IPS-NIHi7 (cell line): ENCODE measurements at regions not wholly inside any gene's neighbourhood (a gene's known extent, or its start where the extent isn't known, plus 50 kb on each side); places are given as distances from the start of the nearest gene placed in this dataset.
A peak's percentile ranks its signal among the peaks of the same experiment; 100 is the strongest.

Experiments
- DNase-seq: peaks from one replicate; pipeline ENCODE4 v3.0.0; 2012; ENCODE audit warnings: mixed read lengths; ENCODE audit errors: extremely low spot score

DNA sequence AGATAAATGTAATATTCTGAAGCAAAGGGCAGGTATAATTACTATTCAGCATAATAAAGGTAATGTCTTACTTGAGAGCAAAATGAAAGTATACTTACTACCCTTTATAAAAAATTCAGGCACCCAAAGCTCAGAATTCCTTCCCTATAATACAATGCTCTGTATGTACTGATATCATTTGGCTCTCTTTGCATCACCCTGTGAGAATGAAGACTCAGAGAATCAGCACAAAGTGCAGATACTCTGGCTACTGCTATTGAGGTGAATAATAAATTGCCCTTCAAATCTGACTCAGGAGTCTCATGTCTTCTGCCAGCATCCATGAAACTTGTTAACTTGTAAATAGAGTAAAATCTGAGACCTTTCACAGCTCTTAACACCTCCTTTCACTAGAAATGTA, 108.5 kb upstream of the KCTD3 start:
- no peak for DNase-seq

DNA sequence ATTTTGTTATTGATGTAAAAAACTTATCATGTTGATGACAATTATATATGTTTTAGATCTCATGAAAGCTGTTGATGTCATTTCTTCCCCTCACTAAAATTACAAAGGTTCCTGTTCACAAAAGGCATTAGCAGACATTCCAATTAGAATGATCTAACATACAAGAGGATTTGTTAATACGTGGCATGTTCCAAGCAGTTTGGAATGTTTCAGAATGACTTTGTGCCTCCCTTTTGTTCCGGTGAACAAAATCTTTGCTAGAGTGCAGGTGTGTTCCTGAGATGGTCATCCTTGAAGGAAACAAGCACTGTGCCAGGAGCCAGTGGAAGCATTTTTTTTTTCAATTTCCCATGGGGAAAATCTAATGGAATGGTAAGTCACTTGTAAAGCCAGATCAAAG, 108.0 kb upstream of the KCTD3 start:
- DNase-seq: no peak

DNA sequence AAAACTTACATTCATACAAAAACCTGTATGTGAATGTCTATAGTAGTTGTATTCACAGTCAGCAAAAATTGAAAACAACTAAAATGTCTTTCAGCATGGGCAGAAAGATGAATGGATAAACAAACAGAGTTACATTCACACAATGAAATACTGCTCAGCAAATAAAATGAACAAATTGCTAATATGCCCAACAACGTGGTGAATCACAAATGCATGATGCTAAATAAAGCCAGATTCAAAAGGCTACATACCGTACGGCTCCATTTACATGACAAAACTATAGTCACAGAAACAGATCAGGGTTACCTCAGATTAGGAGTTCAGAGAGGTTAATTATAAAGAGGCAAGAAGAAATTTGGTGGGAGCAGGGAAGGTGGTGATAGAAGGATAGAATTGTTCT, 100.7 kb upstream of the KCTD3 start:
- no peak for DNase-seq

DNA sequence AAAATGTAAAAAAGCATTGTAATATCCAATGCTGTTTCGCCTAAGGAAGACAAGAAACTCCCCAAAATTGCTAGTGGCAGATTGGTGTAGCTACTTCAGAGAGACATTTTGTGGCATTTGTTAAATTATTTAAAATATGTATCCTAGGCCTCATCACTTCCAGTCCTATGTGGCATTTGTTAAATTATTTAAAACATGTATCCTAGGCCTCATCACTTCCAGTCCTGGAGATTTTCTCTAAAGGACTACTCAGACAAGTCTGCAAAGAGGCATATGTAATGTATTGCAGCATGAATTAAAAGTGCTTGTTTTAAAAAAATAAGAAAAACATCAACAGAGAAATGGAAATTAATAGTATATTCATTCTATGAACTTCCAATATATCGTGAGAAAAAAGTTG, 95.6 kb upstream of the KCTD3 start:
- DNase-seq: no peak

DNA sequence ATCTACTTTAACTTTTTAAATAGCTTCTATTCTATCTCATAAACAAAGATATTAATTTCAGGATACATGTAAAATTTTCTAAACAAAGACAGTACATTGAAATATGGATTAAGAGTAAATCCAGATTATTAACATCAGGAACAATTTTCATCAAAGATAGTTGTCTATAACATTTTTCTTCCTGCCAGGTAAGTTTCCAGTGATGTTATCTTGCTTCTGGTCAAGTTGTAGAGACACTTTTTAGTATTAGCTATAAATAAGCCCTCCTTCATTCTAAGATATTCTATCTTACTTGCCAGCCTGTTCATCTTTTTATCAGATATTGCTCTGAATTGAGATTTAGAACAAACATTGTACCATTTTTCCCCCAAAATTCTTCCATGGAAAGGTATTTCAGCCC, 94.4 kb upstream of the KCTD3 start:
- DNase-seq: no peak

DNA sequence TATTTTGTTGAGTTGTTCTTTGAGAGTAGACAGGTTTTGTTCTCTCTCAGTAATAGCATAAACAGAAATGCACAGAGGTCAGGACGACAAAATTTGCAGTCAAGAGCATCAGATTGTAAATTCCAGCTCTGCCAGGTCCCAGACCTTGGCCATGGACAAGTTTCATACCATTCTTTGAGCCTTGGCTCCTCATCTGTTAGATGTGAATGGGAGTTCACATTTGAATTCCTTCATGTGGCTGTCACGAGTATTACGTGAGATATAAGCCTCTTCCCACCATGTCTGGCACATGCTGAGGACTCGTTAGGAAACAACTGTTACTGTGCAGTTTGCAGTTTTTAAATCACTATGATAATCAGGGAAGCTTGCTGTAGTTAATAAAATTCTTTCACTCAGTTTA, 93.2 kb upstream of the KCTD3 start:
- no peak for DNase-seq

DNA sequence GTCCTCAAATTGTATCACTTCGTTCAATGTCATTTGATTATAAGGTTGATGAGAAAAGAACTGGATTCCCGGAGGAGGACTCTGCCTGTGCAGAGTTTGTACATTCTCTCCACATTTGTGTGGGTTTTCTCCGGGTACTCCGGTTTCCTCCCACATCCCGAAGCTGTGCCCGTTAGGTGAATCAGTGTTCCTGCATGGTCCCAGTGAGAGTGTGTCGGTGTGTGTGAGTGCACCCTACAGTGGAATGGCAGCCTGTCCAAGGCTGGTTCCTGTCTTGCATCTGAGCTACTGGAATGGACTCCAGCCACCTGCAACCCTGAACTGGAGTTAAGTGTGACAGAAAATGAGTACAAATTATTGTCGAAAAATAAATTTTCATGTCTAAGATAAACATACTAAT, 92.2 kb upstream of the KCTD3 start:
- DNase-seq: no peak

DNA sequence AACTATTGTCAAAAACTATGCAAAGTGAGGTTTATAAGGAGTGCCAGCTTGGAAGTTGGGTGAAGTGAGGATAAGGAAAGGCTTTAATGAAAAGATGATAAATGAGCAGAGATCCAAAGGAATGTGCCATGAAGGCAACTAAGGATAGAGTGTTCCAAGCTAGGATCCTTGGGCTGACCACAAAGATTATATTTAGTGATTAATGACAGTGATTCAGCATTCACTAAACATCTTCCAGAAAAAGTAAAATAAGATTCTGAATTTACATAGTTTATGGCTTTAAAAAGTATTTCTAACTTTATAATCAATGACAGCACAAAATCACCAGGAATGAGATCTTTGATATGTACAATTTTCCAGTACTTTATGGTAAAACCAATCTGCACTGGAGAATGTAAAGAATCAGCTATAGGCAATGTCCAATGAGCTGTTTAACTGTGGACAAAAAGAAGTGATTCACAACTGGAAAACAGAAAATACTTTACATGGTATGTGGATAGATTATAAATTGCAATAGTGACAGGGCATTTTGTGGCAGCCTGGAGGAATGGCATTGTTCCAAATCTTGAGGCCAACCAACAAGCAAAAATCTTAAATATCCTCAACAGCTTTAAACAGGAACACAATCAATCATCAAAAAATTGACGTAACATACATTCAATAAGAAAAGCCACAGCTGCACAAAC, 91.2 kb upstream of the KCTD3 start:
- no peak for DNase-seq

DNA sequence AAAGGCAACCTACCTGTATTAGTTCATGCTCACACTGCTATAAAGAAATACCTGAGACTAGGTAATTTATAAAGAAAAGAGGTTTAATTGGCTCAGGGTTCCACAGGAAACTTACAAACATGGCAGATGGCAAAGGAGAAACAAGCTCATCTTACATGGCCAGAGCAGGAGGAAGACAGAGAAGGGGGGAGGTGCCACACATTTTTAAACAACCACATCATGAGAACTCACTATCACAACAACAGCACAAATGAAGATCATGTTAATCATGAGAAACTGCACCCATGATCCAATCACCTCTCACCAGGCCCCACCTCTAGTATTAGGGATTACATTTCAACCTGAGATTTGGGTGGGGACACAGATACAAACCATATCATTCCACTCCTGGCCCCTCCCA, 90.6 kb upstream of the KCTD3 start:
- no peak for DNase-seq

DNA sequence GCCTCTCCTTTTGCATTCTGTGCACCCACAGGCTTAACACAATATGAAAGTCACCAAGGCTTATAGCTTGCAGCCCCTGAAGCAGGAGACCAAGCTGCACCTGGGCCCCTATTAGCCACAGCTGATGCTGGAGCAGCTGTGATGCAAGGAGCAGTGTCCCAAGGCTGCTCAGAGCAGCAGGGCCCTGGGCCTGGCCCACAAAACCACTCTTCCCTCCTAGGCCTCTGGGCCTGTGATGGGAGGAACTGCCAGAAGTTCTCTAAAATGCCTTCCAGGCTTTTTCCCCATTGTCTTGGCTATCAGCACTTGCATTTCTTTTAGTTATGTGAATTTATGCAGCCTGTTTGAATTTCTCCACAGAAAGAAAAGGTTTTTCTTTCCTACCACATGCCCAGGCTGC, 89.5 kb upstream of the KCTD3 start:
- DNase-seq: no peak

DNA sequence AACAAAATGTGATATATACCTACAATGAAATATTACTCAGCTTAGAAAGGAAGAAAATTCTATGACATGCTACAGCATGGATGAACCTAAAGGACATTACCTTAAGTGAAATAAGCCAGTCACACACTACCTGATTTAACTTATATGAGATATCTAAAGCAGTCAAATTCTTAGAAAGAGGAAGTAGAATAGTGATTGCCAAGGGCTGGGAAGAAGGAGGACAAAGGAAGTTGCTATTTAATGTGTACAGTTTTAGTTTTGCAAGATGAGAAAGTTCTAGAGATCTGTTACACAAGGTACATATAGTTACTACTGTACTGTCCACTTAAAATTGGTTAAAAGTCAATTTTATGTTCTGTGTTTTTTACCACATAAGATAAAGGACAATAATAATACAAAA, 87.5 kb upstream of the KCTD3 start:
- DNase-seq: no peak

DNA sequence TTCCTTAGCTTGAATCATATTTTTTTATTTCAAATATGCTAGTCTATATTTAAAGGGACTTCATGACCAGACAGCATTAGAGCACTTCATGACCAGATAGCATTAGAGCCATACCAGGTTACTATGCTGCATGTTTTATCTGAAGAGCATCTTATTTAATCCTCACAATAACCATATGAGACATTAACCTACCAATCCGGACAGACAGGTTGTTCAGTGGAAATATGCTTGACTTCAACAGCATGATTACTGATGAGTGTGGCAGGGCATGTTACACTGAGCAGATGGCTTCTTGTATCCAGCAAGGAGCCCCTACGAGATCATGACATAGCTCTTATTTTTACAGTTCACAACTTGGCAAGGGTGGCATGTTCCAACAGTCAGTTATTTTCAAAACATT, 85.0 kb upstream of the KCTD3 start:
- no peak for DNase-seq

DNA sequence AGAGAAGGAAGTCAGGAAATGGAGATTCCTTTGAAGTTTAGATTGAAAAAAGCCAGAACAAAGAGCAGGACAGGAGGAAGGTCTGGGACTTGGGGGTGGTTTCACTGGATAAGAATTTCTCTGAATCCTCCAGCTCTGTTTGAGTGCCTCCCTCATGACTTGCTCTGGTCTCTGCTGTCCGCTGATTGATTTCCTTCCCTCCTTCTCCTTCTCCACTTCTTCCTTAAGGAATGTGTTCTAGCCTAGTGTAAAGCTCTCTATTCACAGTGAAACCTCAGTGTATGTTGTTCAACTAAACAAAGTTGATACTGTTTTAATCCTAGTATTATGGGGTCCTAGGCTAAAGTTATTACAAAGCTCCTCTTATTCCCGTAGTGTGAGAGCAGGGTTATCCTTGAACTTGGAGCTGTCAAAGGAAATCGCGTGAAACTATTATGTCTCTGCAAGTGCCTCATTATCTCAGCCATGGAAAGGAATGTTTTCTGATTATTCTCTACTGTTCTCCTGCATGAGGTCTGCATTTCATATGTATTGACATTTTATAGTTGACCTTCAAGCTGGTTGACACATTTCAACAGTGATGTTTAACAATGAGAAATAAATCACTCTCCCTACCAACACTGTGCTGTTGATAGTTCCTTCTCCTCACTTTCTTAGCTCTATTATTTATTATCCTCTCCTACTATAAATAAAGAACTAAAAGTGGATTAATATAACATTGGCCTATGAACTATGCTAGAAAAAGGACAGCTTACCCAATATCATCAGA, 82.7 kb upstream of the KCTD3 start:
- peak; percentile 19 for DNase-seq

DNA sequence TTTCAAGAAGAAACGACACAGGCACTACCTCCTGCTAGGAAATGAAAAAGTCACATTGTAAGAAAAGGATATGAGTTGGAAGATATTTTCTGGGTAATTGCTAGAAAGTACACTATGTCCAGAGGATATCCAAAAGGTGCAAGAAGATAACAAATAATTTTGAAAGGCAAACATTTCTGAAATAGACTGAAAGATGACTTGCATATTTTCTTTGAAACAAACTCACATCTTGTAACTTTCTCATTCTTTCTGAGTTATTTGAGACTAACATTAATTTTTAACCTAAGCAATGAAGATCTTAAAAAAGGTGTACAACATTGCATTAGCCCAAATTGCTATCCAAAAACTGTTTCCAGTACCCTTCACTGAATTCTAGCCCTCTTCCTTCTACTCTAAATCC, 79.6 kb upstream of the KCTD3 start:
- no peak for DNase-seq

DNA sequence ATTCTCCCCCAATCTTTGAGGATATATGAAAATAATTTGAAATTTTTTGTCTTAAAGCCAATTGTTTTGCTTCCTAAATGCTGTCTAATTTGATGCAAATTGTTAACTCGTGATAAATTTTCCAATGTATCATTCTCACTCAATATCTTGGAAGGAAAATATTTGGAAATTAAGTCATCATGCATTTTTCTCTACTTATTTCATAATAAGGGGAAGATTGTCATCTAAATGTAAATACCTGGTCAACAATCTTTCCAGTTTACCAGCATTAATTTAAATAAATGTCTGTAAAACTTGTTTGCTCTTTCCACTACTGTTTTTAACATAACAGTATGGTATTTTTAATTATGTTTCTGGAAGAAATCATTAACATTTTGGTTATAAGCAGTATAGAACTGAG, 78.3 kb upstream of the KCTD3 start:
- no peak for DNase-seq

DNA sequence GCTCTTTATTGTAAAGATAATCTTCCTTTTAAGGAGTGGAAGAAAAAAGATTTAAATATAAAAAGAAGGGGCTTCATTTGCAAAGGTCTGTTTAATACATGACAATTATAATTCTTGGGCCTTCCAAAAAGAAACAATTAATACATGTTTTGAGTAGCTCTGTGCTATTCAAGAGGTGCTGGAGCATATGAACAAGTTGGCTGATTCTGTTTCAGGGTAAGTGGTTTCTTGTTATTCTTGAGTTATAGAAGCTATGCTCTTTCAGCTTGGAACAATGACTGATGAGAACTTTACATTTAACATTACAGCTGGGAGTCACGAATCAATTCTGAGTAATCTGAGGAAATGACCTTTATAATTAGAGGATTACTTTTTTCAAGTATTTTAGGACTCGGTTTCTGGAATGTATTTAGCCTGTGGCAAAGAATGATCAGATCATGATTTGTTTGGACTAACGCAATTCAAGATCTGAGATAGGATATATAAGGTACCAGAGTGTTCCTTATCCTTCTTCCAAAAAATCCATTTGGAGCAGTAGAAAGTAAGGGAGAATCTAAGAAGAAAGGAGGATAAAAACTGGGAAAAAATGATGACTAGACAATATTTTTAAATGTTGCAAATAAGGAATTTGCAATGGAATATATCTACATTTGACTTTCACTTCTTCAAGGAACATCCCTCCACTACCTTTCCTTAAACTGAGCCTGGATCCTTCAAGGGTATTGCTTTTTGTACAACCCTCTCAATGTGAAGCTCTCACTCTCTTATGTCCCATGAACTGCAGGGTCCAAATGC, 77.1 kb upstream of the KCTD3 start:
- DNase-seq: no peak

DNA sequence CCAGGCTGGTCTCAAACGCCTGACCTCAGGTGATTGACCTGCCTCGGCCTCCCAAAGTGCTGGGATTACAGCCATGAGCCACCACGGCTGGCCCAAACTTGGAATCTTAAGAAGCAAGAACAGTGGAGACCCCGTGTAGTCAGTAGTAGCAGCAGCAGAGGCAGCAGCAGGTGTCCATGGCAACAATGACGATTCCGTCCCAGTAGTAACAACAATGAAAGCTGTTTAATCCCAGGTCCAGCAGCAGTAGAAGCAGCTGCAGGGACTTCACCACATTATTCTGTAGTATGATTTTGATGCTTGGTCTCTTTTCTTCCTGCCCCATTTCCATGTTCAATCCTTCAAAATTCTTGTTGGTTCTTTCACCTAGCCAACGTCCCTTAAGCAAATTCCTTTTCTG, 69.6 kb upstream of the KCTD3 start:
- no peak for DNase-seq

DNA sequence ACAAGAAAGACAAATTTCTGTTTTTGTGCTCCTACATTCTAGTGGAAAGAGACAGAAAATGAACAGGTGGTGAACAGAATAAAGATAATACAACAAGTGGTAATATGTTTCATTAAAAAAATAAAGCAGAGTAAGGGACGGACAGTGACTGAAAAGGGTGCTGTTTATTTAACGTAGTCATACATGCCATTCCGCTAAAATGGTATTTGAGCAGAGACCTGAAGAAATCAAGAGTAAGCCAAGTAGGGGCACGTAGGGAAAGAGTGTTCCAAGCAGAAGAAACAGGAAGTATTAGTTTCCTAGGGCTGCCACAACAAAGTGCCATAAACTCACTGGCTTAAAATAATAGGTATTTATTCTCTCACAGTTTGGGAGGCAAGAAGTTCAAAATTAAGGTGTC, 65.6 kb upstream of the KCTD3 start:
- no peak for DNase-seq

DNA sequence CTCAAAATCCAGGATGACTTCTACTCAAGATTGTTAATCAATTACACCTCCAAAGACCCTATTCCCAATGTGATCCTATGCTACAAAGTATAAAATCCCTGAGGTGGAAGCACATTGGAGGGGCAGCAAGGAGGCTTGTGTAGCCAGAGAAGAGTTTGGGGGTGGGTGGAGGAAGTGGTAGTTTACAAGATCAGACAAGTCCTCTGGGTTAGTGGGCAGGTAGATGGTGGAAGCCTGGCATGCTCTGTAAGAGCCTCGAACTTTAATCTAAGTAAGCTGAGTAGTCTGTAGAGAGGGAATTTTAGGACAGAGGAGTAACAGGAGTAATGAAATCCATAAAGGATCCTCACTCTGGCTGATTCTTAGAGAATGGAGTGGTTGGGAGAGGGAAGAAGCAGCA, 65.0 kb upstream of the KCTD3 start:
- DNase-seq: no peak

DNA sequence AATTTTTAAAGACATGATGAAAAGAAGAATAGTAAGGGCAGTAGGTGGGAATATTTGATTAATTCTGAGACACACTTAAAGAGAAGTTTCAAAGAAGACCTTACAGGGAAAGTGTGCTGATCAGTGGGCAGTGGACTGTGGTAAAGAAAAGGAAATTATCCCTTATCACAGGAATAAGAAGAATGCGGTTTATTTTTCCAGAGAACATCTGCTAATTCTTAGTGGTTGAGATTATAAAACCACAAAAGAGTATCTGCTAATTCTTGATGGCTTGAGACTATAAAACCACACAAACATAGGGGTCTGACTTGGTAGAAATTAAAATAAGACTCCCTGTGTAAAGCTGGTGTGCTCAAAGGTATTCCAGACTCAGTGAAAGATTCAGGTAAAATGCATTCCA, 60.0 kb upstream of the KCTD3 start:
- DNase-seq: no peak

DNA sequence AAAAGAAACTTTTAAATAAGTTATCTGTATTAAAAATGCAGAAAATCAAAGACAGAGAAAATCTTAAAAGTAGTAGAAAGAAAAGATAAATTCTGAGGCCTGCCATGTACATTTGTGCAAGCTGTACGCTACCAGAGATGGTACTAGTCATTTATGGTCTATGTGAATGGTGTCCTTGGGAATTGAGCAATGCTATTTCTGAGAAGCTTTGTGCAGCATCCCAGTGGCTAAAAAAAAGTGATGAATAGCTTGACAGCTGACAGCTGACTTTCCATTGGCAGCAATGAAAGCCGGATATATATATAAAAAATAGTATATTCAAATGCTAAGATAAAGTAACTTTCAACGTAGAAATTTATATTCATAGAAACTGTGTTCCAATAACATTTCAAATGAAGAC, 58.8 kb upstream of the KCTD3 start:
- no peak for DNase-seq
